Calu3 (cell line): ENCODE measurements at regions not wholly inside any gene's neighbourhood (a gene's known extent, or its start where the extent isn't known, plus 50 kb on each side); places are given as distances from the start of the nearest gene placed in this dataset.

Experiments used
- BruUV-seq: library from RNA; stranded (reverse); fragments of 400-500 nt; replicated peaks from 2 replicates; lab custom pipeline; 2021; lab: Mats Ljungman, UMichigan
- CTCF ChIA-PET: fragments of 300-600 bp; sonication (Branson Sonifier 250); formaldehyde crosslinking; loops from one replicate; lab custom pipeline; 2022; ENCODE audit warnings: antibody characterized with exemption; lab: Charles Lee
- DNase-seq: peaks from one replicate; pipeline ENCODE4 v3.0.0; 2022
- H3K27ac Mint-ChIP-seq: one replicate; pipeline ENCODE4 v1.8.0; 2022; ENCODE audit warnings: mixed read lengths; ENCODE audit not compliant: unreplicated experiment
- H3K27me3 Mint-ChIP-seq: one replicate; pipeline ENCODE4 v1.8.0; 2022; ENCODE audit warnings: mixed read lengths; ENCODE audit not compliant: unreplicated experiment
- H3K36me3 Mint-ChIP-seq: one replicate; pipeline ENCODE4 v1.8.0; 2022; ENCODE audit warnings: mild to moderate bottlenecking, moderate library complexity, mixed read lengths; ENCODE audit not compliant: insufficient read depth, unreplicated experiment
- H3K4me1 Mint-ChIP-seq: one replicate; pipeline ENCODE4 v1.8.0; 2022; ENCODE audit warnings: mild to moderate bottlenecking, low read depth, mixed read lengths; ENCODE audit not compliant: unreplicated experiment
- H3K4me3 Mint-ChIP-seq: one replicate; pipeline ENCODE4 v1.8.0; 2022; ENCODE audit warnings: mild to moderate bottlenecking, low read depth, moderate library complexity, mixed read lengths; ENCODE audit not compliant: unreplicated experiment
- H3K9me3 Mint-ChIP-seq: one replicate; pipeline ENCODE4 v1.8.0; 2022; ENCODE audit warnings: low read depth, mixed read lengths; ENCODE audit not compliant: unreplicated experiment
- intact Hi-C: fragments of 100-400 bp; cut with micrococcal nuclease; formaldehyde crosslinking; loops from one replicate; pipeline ENCODE4 v1.10.0; 2022; ENCODE audit not compliant: unreplicated experiment
- TF ChIP-seq, protein P1 (sequence below): fragments of 200-600 bp; IDR thresholded peaks from one replicate; pipeline ENCODE4 v1.8.0; 2022; ENCODE audit warnings: antibody characterized with exemption; ENCODE audit not compliant: unreplicated experiment

DNA sequence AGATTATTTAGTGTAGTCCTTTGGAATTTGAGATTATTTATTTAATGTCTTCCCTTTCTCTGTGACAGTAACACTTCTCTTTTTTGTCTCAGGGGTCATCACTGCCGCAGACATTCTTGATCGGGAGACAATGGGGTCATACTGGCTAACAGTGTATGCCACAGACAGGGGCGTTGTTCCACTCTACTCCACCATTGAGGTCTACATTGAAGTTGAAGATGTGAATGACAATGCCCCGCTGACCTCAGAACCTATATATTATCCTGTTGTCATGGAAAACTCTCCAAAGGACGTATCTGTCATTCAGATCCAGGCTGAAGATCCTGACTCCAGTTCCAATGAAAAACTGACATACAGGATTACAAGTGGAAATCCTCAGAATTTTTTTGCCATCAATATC, 299.9 kb downstream of the FAT3 start:
- H3K4me3 Mint-ChIP-seq, result no peak overlapping the region
- no peak overlapping the region for H3K27ac Mint-ChIP-seq
- TF ChIP-seq, protein P1, sequence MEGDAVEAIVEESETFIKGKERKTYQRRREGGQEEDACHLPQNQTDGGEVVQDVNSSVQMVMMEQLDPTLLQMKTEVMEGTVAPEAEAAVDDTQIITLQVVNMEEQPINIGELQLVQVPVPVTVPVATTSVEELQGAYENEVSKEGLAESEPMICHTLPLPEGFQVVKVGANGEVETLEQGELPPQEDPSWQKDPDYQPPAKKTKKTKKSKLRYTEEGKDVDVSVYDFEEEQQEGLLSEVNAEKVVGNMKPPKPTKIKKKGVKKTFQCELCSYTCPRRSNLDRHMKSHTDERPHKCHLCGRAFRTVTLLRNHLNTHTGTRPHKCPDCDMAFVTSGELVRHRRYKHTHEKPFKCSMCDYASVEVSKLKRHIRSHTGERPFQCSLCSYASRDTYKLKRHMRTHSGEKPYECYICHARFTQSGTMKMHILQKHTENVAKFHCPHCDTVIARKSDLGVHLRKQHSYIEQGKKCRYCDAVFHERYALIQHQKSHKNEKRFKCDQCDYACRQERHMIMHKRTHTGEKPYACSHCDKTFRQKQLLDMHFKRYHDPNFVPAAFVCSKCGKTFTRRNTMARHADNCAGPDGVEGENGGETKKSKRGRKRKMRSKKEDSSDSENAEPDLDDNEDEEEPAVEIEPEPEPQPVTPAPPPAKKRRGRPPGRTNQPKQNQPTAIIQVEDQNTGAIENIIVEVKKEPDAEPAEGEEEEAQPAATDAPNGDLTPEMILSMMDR, result no peak
- no peaks in the 10 kb centered on the region for H3K36me3 Mint-ChIP-seq
- no peaks in the 10 kb centered on the region for H3K9me3 Mint-ChIP-seq
- no TSS peak for BruUV-seq
- no peak for DNase-seq
- H3K4me1 Mint-ChIP-seq, result no peaks in the 10 kb centered on the region
- CTCF ChIA-PET, result no interaction called here
- intact Hi-C loops, result no loop called here
- no peaks in the 10 kb centered on the region for H3K27me3 Mint-ChIP-seq

DNA sequence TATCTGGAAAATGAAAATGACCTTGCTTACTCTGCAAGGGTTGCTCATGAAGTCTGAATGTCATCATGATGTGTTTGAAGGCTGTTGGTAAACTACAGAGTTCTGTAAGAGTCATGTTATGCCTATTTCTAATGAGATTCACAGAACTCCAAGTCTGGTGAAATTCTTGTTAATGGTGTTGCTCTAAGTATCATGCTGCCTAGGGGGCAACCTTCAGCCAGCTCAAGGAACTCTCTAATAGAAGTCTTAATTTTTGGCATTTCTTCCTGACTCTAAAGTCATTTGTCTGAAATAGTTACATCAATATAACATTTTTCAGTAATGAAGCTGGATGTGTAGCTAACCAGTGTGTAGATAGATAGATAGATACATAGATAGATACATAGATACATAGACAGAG, 302.8 kb downstream of the FAT3 start:
- TF ChIP-seq, protein P1, result no peak
- BruUV-seq, result no TSS peak
- H3K27me3 Mint-ChIP-seq, result no peaks in the 10 kb centered on the region
- DNase-seq, result no peak
- no peaks in the 10 kb centered on the region for H3K4me1 Mint-ChIP-seq
- H3K36me3 Mint-ChIP-seq, result no peaks in the 10 kb centered on the region
- no peaks in the 10 kb centered on the region for H3K9me3 Mint-ChIP-seq
- intact Hi-C loops, result no loop called here
- no peak overlapping the region for H3K4me3 Mint-ChIP-seq
- CTCF ChIA-PET, result no interaction called here
- no peak overlapping the region for H3K27ac Mint-ChIP-seq

DNA sequence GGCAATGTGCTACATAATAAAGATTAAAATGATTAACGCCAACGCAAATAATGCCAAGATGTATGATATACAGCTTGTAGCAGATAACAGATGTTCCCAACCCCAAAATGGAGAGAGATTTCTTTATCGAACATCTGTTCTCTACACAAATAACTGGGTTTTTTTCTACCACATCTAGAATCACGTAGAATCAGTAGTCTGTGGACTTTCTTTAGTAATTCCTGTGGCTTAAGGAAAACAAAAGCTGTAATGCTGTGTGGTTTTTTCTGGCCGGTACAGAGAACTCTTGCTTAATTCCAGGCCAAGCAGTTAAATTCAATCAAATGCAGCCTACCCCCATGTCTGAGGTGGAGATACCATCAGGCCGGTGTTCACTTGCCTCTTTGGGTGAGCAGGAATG, 303.4 kb downstream of the FAT3 start:
- H3K4me1 Mint-ChIP-seq, result no peaks in the 10 kb centered on the region
- H3K27me3 Mint-ChIP-seq, result no peaks in the 10 kb centered on the region
- intact Hi-C loops, result no loop called here
- H3K36me3 Mint-ChIP-seq, result no peaks in the 10 kb centered on the region
- no peak overlapping the region for H3K4me3 Mint-ChIP-seq
- no peak for DNase-seq
- no peaks in the 10 kb centered on the region for H3K9me3 Mint-ChIP-seq
- BruUV-seq, result no TSS peak
- CTCF ChIA-PET, result no interaction called here
- no peak overlapping the region for H3K27ac Mint-ChIP-seq
- TF ChIP-seq, protein P1, result no peak

DNA sequence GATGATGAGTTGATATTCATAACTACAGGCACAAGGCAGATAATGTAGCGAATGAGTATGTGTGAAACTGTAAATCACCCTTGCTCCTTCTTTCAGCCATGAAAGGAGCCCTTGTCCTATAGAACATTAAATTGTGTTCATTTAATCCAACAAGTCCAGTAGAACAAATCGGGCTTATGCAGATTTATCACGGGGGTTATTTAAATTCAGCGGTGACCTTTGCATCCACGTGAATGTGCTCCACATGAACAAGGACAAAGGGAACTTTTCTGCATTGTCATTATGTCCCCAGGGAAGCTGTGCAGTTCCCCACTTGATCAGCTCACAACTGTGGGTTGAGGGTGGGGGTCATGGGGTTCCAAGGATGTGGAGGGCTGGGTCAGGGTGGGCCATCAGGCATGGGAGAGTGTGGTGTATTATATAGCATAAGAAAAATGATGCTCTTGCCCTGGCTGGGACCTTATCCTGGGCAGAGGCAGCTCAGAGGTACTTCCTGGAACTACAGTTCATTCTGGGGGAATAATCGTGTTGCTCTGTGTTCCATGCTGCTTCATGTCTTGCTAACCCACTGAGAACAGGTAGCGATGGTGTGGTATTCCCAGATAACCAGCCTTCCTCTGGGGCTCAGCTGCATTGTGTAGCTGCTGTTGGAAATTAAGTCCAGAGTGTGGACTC, 306.6 kb downstream of the FAT3 start:
- Mint-ChIP-seq H3K4me3 (no peak overlapping the region), H3K9me3 (no peaks in the 10 kb centered on the region), H3K27ac (no peak overlapping the region), H3K36me3 (no peaks in the 10 kb centered on the region), H3K4me1 (no peaks in the 10 kb centered on the region), H3K27me3 (no peaks in the 10 kb centered on the region)
- CTCF ChIA-PET, result interaction anchor here (0.6 kb wide), 1 partner anchor 1307 kb away, joined by 5 read pairs; no protein-coding TSS in a partner anchor
- TF ChIP-seq, protein P1, result no peak
- no TSS peak for BruUV-seq
- intact Hi-C loops, result no loop called here
- DNase-seq, result no peak
